Stimulated activated memory B cell treated with anti-CD40 and anti-IgM and Interleukin-4, amounts not matched to agents 10 μg/mL and 1 μg/mL and 100 μg/mL, for 72 hours (primary cell): ENCODE measurements at regions not wholly inside any gene's neighbourhood (a gene's known extent, or its start where the extent isn't known, plus 50 kb on each side); places are given as distances from the start of the nearest gene placed in this dataset.

Experiments used
- ATAC-seq: fragments of 150-1000 bp; cut with Tn5 transposase; 2 replicates; pipeline ENCODE4 v1.10.0; 2021
- H3K27ac Mint-ChIP-seq: one replicate; pipeline ENCODE4 v1.8.0; 2022; ENCODE audit warnings: mild to moderate bottlenecking, mixed read lengths
- H3K27me3 Mint-ChIP-seq: one replicate; pipeline ENCODE4 v1.8.0; 2022; ENCODE audit warnings: mixed read lengths
- H3K36me3 Mint-ChIP-seq: one replicate; pipeline ENCODE4 v1.8.0; 2022; ENCODE audit warnings: mixed read lengths
- H3K4me1 Mint-ChIP-seq: one replicate; pipeline ENCODE4 v1.8.0; 2022; ENCODE audit warnings: mixed read lengths
- H3K4me3 Mint-ChIP-seq: one replicate; pipeline ENCODE4 v1.8.0; 2022; ENCODE audit warnings: mild to moderate bottlenecking, moderate library complexity, mixed read lengths
- H3K9me3 Mint-ChIP-seq: one replicate; pipeline ENCODE4 v1.8.0; 2022; ENCODE audit warnings: mixed read lengths

GRCh38 chr2:64770781-64771334, 117.1 kb upstream of the SERTAD2 start:
- Mint-ChIP-seq H3K9me3 (no peaks in the 10 kb centered on the region), H3K4me1 (peaks cover 17% of the 10 kb centered on the region), H3K27ac (no peak overlapping the region), H3K4me3 (no peak overlapping the region), H3K36me3 (no peaks in the 10 kb centered on the region), H3K27me3 (no peaks in the 10 kb centered on the region)
- ATAC-seq = no peak

GRCh38 chr2:64771737-64772136, 118.0 kb upstream of the SERTAD2 start:
- Mint-ChIP-seq H3K27ac (no peak overlapping the region), H3K4me1 (peaks cover 17% of the 10 kb centered on the region), H3K4me3 (no peak overlapping the region), H3K36me3 (peaks cover 5% of the 10 kb centered on the region), H3K27me3 (no peaks in the 10 kb centered on the region), H3K9me3 (peaks cover 2% of the 10 kb centered on the region)
- no peak for ATAC-seq

GRCh38 chr2:64773461-64774118, 119.9 kb upstream of the SERTAD2 start:
- Mint-ChIP-seq H3K9me3 (peaks cover 2% of the 10 kb centered on the region), H3K27ac (no peak overlapping the region), H3K27me3 (no peaks in the 10 kb centered on the region), H3K4me3 (no peak overlapping the region), H3K36me3 (peaks cover 5% of the 10 kb centered on the region), H3K4me1 (peaks cover 5% of the 10 kb centered on the region)
- no peak for ATAC-seq

- Mint-ChIP-seq H3K9me3 (peaks cover 2% of the 10 kb centered on the region), H3K4me3 (no peak overlapping the region), H3K27ac (no peak overlapping the region), H3K36me3 (peaks cover 5% of the 10 kb centered on the region), H3K4me1 (no peaks in the 10 kb centered on the region), H3K27me3 (no peaks in the 10 kb centered on the region)
- ATAC-seq = no peak
Measured at GRCh38 chr2:64777841-64778240, 124.1 kb upstream of the SERTAD2 start.

- peaks cover 6% of the 10 kb centered on the region for H3K4me1 Mint-ChIP-seq
- H3K27ac Mint-ChIP-seq = no peak overlapping the region
Measured at GRCh38 chr2:64779117-64779690, 125.5 kb upstream of the SERTAD2 start.

GRCh38 chr2:64780041-64780440, 126.3 kb upstream of the SERTAD2 start:
- Mint-ChIP-seq H3K4me1 (peaks cover 12% of the 10 kb centered on the region), H3K36me3 (peaks cover 5% of the 10 kb centered on the region), H3K4me3 (no peak overlapping the region), H3K27ac (no peak overlapping the region), H3K27me3 (no peaks in the 10 kb centered on the region), H3K9me3 (peaks cover 2% of the 10 kb centered on the region)
- ATAC-seq = no peak

More at GRCh38 chr2:64779117-64779690, 125.5 kb upstream of the SERTAD2 start:
- Mint-ChIP-seq H3K4me3 (no peak overlapping the region), H3K36me3 (peaks cover 5% of the 10 kb centered on the region), H3K27me3 (no peaks in the 10 kb centered on the region), H3K9me3 (peaks cover 2% of the 10 kb centered on the region)
- ATAC-seq = no peak

GRCh38 chr2:64781711-64782390, 128.1 kb upstream of the SERTAD2 start:
- no peaks in the 10 kb centered on the region for H3K9me3 Mint-ChIP-seq
- no peak overlapping the region for H3K4me3 Mint-ChIP-seq
- no peak overlapping the region for H3K27ac Mint-ChIP-seq
- no peaks in the 10 kb centered on the region for H3K36me3 Mint-ChIP-seq
- no peak for ATAC-seq
- peaks cover 26% of the 10 kb centered on the region for H3K4me1 Mint-ChIP-seq
- no peaks in the 10 kb centered on the region for H3K27me3 Mint-ChIP-seq

- peaks cover 34% of the 10 kb centered on the region for H3K4me1 Mint-ChIP-seq
- no peak overlapping the region for H3K4me3 Mint-ChIP-seq
- ATAC-seq = peak; percentile 14
- peak overlapping the region; percentile 38 for H3K27ac Mint-ChIP-seq
- H3K27me3 Mint-ChIP-seq = no peaks in the 10 kb centered on the region
- no peaks in the 10 kb centered on the region for H3K36me3 Mint-ChIP-seq
- no peaks in the 10 kb centered on the region for H3K9me3 Mint-ChIP-seq
Measured at GRCh38 chr2:64784168-64785061, 130.7 kb upstream of the SERTAD2 start.

- Mint-ChIP-seq H3K36me3 (no peaks in the 10 kb centered on the region), H3K27me3 (no peaks in the 10 kb centered on the region), H3K27ac (no peak overlapping the region), H3K4me3 (no peak overlapping the region), H3K4me1 (peaks cover 34% of the 10 kb centered on the region), H3K9me3 (no peaks in the 10 kb centered on the region)
- no peak for ATAC-seq
Measured at GRCh38 chr2:64785245-64785644, 131.5 kb upstream of the SERTAD2 start.

GRCh38 chr2:64786343-64787018, 132.8 kb upstream of the SERTAD2 start:
- Mint-ChIP-seq H3K27me3 (no peaks in the 10 kb centered on the region), H3K9me3 (no peaks in the 10 kb centered on the region), H3K4me1 (peaks cover 34% of the 10 kb centered on the region), H3K4me3 (no peak overlapping the region), H3K36me3 (no peaks in the 10 kb centered on the region), H3K27ac (peak overlapping the region; percentile 47)
- peak; percentile 81 for ATAC-seq

- no peak for ATAC-seq
- H3K4me1 Mint-ChIP-seq = peaks cover 34% of the 10 kb centered on the region
- H3K9me3 Mint-ChIP-seq = no peaks in the 10 kb centered on the region
- H3K36me3 Mint-ChIP-seq = no peaks in the 10 kb centered on the region
- peak overlapping the region; percentile 47 for H3K27ac Mint-ChIP-seq
- no peaks in the 10 kb centered on the region for H3K27me3 Mint-ChIP-seq
- H3K4me3 Mint-ChIP-seq = no peak overlapping the region
Measured at GRCh38 chr2:64787019-64787365, 133.3 kb upstream of the SERTAD2 start.

- peaks cover 34% of the 10 kb centered on the region for H3K4me1 Mint-ChIP-seq
- no peak overlapping the region for H3K4me3 Mint-ChIP-seq
- peak overlapping the region; percentile 47 for H3K27ac Mint-ChIP-seq
- ATAC-seq = no peak
- H3K36me3 Mint-ChIP-seq = no peaks in the 10 kb centered on the region
- no peaks in the 10 kb centered on the region for H3K27me3 Mint-ChIP-seq
- H3K9me3 Mint-ChIP-seq = no peaks in the 10 kb centered on the region
Measured at GRCh38 chr2:64787698-64788097, 134.0 kb upstream of the SERTAD2 start.

- H3K4me3 Mint-ChIP-seq = no peak overlapping the region
Measured at GRCh38 chr2:64789466-64790320, 136.0 kb upstream of the SERTAD2 start.

GRCh38 chr2:64792300-64792699, 138.6 kb upstream of the SERTAD2 start:
- Mint-ChIP-seq H3K9me3 (no peaks in the 10 kb centered on the region), H3K4me3 (no peak overlapping the region), H3K27ac (no peak overlapping the region), H3K36me3 (no peaks in the 10 kb centered on the region), H3K27me3 (no peaks in the 10 kb centered on the region), H3K4me1 (peaks cover 3% of the 10 kb centered on the region)
- ATAC-seq = no peak

More at GRCh38 chr2:64789466-64790320, 136.0 kb upstream of the SERTAD2 start:
- peaks cover 23% of the 10 kb centered on the region for H3K4me1 Mint-ChIP-seq
- no peaks in the 10 kb centered on the region for H3K9me3 Mint-ChIP-seq
- H3K27ac Mint-ChIP-seq = peak overlapping the region; percentile 60
- no peak for ATAC-seq
- H3K36me3 Mint-ChIP-seq = no peaks in the 10 kb centered on the region
- no peaks in the 10 kb centered on the region for H3K27me3 Mint-ChIP-seq
